Panc1 (cell line): ENCODE measurements at regions not wholly inside any gene's neighbourhood (a gene's known extent, or its start where the extent isn't known, plus 50 kb on each side); places are given as distances from the start of the nearest gene placed in this dataset.

ENCODE experiments used
- ATAC-seq: fragments of 200-7000 bp; cut with Tn5 transposase; 2 replicates; pipeline ENCODE4 v1.9.1; 2020; ENCODE audit warnings: mild to moderate bottlenecking, moderate library complexity
- BruUV-seq: library from RNA; stranded (reverse); fragments of 400-500 nt; replicated peaks from 2 replicates; lab custom pipeline; 2021; lab: Mats Ljungman, UMichigan
- CTCF ChIA-PET: fragments of 300-600 bp; sonication (Branson Sonifier 250); formaldehyde crosslinking; loops from one replicate; lab custom pipeline; 2022; ENCODE audit warnings: antibody characterized with exemption; lab: Charles Lee
- POLR2A ChIA-PET: fragments of 300-600 bp; sonication (Branson Sonifier 250); formaldehyde crosslinking; loops from one replicate; lab custom pipeline; 2022; ENCODE audit warnings: antibody characterized with exemption; lab: Charles Lee
- DNase-seq: peaks from one replicate; pipeline ENCODE4 v3.0.0-alpha.2; 2010; ENCODE audit warnings: low read depth, low spot score
- H3K27ac ChIP-seq: 2 replicates; pipeline ENCODE4 v1.5.1; 2011; ENCODE audit warnings: mild to moderate bottlenecking, low read length, inconsistent platforms
- H3K27me3 ChIP-seq: fragments of 200-500 bp; sonication (Bioruptor generic); 2 replicates; pipeline ENCODE4 v1.6.0; 2014; ENCODE audit warnings: low read length, inconsistent platforms; ENCODE audit not compliant: control insufficient read depth, insufficient read depth
- H3K36me3 ChIP-seq: fragments of 200-500 bp; sonication (Bioruptor generic); 2 replicates; pipeline ENCODE4 v1.5.1; 2014; ENCODE audit warnings: inconsistent platforms, mild to moderate bottlenecking, low read length, moderate library complexity; ENCODE audit not compliant: control insufficient read depth, insufficient read depth
- H3K4me1 ChIP-seq: 2 replicates; pipeline ENCODE4 v1.5.1; 2011; ENCODE audit warnings: inconsistent platforms, mild to moderate bottlenecking, low read length, moderate library complexity; ENCODE audit not compliant: control insufficient read depth, insufficient read depth
- H3K4me3 ChIP-seq, 2 experiments: 2 replicates each; pipeline ENCODE4 v1.5.1; 2011 to 2012; ENCODE audit warnings: low read depth in 2 of 2, low read length in 2 of 2, mild to moderate bottlenecking in 2 of 2, inconsistent platforms in 1 of 2, moderate library complexity in 1 of 2
- H3K9me3 ChIP-seq: fragments of 200-500 bp; sonication (Bioruptor generic); 2 replicates; pipeline ENCODE4 v1.5.1; 2014; ENCODE audit warnings: low read depth, mild to moderate bottlenecking, inconsistent platforms, low read length, moderate library complexity; ENCODE audit not compliant: control insufficient read depth, insufficient read depth
- CTCF ChIP-seq: fragments of 450-650 bp; IDR thresholded peaks from 2 replicates; pipeline ENCODE4 v1.5.1; 2017; ENCODE audit warnings: mild to moderate bottlenecking
- POLR2AphosphoS5 ChIP-seq: IDR thresholded peaks from 2 replicates; pipeline ENCODE4 v1.6.1; 2012; ENCODE audit warnings: mild to moderate bottlenecking, low read depth, low read length, moderate library complexity
- REST ChIP-seq, 2 experiments: IDR thresholded peaks; 2 replicates each; pipeline ENCODE4 v1.6.1; 2011 to 2012; ENCODE audit warnings: low read depth in 2 of 2, control low read depth in 1 of 2, low read length in 1 of 2, mild to moderate bottlenecking in 1 of 2, moderate library complexity in 1 of 2; ENCODE audit not compliant: insufficient read depth in 1 of 2
- SIN3A ChIP-seq: IDR thresholded peaks from 2 replicates; pipeline ENCODE4 v1.6.1; 2012; ENCODE audit warnings: low read depth, mild to moderate bottlenecking, low read length, moderate library complexity, borderline replicate concordance; ENCODE audit not compliant: insufficient read depth
- TCF7L2 ChIP-seq: IDR thresholded peaks from 2 replicates; pipeline ENCODE4 v1.6.1; 2011; ENCODE audit warnings: mild to moderate bottlenecking, low read depth, low read length, inconsistent platforms
- in situ Hi-C: cut with HindIII; loops from 2 replicates; pipeline ENCODE4 v1.10.0; 2016; ENCODE audit warnings: low sequenced_read_pairs, low pct_unique_long_range_greater_than_20kb
- intact Hi-C: fragments of 100-400 bp; cut with micrococcal nuclease; formaldehyde crosslinking; loops from one replicate; pipeline ENCODE4 v1.10.0; 2022; ENCODE audit not compliant: unreplicated experiment

GRCh38 chr2:220272656-220273055 lies 645.2 kb downstream of the SLC4A3 start:
- no TSS peak for BruUV-seq
- no peaks in the 10 kb centered on the region for H3K4me1 ChIP-seq
- in situ Hi-C loops = no loop called here
- ChIA-PET CTCF (interaction anchor here (0.6 kb wide), 1 partner anchor 927 kb away, joined by 3 read pairs; no protein-coding TSS in a partner anchor), POLR2A (no interaction called here)
- no peaks in the 10 kb centered on the region for H3K36me3 ChIP-seq
- ATAC-seq = no peak
- TF ChIP-seq SIN3A (no peak), REST (IDR thresholded peaks at IDR 0.05; ENCODE audit: insufficient read depth in 1 of 2, low read depth in 2 of 2, low read length in 1 of 2) (no peak), POLR2AphosphoS5 (no peak), CTCF (no peak), TCF7L2 (no peak)
- no peaks in the 10 kb centered on the region for H3K9me3 ChIP-seq
- H3K27me3 ChIP-seq = no peaks in the 10 kb centered on the region
- DNase-seq = no peak
- H3K27ac ChIP-seq = no peak overlapping the region
- H3K4me3 ChIP-seq = no peak overlapping the region
- intact Hi-C loops = no loop called here

- no peaks in the 10 kb centered on the region for H3K9me3 ChIP-seq
- H3K4me3 ChIP-seq = no peak overlapping the region
- in situ Hi-C loops (no loop called here), intact Hi-C loops (no loop called here)
- POLR2A ChIA-PET = no interaction called here
- TF ChIP-seq TCF7L2 = no peak
- TF ChIP-seq CTCF = no peak
- TF ChIP-seq SIN3A = no peak
- no peak for TF ChIP-seq REST (IDR thresholded peaks at IDR 0.05; ENCODE audit: insufficient read depth in 1 of 2, low read depth in 2 of 2, low read length in 1 of 2)
- TF ChIP-seq POLR2AphosphoS5 = no peak
- CTCF ChIA-PET = interaction anchor here (0.6 kb wide), 1 partner anchor 927 kb away, joined by 3 read pairs; no protein-coding TSS in a partner anchor
- no peak for ATAC-seq
- no TSS peak for BruUV-seq
- no peaks in the 10 kb centered on the region for H3K27me3 ChIP-seq
- H3K4me1 ChIP-seq = no peaks in the 10 kb centered on the region
- no peak overlapping the region for H3K27ac ChIP-seq
- DNase-seq = no peak
- no peaks in the 10 kb centered on the region for H3K36me3 ChIP-seq
Measured at GRCh38 chr2:220273082-220273481, 645.7 kb downstream of the SLC4A3 start.
